ENCODE measurements at regions not wholly inside any gene's neighbourhood (a gene's known extent, or its start where the extent isn't known, plus 50 kb on each side); places are given as distances from the start of the nearest gene placed in this dataset.

DNA sequence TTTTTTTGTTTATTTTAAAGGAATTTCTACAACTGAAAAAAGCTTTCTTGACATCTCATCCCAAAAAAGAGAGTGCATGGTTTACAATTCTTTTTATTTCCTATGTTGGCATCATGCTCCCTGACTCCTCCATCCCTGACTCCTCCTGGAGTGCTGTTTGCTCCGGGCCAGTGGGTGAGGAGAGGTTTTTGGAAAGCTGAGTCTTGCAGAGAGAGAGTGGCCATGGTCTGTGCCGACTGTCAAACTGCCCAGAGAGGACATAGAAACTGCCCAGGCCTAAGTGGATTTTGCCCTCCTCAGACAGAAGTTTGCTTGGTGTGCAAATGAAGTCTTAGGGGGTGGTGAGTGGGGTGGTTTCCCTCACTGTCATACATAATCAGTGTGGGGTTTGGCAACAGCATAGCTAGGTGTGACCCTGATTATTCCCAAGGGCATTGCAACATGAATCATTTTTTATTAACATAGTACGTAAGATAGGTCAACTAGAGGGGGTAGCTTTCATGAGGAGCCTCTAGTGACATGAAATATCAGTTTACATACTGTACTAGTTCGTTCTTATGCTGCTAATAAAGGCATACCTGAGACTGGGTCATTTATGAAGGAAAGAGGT lies 179.8 kb upstream of the UBL3 start:
- peaks cover 0 to 3% (median 0%) of the 10 kb centered on the region in 7 donors for H3K27me3 ChIP-seq
- H3K36me3 ChIP-seq = no peaks in the 10 kb centered on the region
- ATAC-seq = no peak
- intact Hi-C loops (cut with DNase I) = no loop called here
- DNase-seq = no peak
- no peak overlapping the region for H3K27ac ChIP-seq
- no peaks in the 10 kb centered on the region for H3K9me3 ChIP-seq
- H3K4me1 ChIP-seq = peaks cover 0 to 13% (median 9%) of the 10 kb centered on the region in 9 donors
- TF ChIP-seq, protein P1, sequence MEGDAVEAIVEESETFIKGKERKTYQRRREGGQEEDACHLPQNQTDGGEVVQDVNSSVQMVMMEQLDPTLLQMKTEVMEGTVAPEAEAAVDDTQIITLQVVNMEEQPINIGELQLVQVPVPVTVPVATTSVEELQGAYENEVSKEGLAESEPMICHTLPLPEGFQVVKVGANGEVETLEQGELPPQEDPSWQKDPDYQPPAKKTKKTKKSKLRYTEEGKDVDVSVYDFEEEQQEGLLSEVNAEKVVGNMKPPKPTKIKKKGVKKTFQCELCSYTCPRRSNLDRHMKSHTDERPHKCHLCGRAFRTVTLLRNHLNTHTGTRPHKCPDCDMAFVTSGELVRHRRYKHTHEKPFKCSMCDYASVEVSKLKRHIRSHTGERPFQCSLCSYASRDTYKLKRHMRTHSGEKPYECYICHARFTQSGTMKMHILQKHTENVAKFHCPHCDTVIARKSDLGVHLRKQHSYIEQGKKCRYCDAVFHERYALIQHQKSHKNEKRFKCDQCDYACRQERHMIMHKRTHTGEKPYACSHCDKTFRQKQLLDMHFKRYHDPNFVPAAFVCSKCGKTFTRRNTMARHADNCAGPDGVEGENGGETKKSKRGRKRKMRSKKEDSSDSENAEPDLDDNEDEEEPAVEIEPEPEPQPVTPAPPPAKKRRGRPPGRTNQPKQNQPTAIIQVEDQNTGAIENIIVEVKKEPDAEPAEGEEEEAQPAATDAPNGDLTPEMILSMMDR (IDR thresholded peaks at IDR 0.05) = no peak
- H3K4me3 ChIP-seq = no peak overlapping the region
- 56 to 59% methylated on average over 4 of the region's 4 CpGs for WGBS, 2 donors

DNA sequence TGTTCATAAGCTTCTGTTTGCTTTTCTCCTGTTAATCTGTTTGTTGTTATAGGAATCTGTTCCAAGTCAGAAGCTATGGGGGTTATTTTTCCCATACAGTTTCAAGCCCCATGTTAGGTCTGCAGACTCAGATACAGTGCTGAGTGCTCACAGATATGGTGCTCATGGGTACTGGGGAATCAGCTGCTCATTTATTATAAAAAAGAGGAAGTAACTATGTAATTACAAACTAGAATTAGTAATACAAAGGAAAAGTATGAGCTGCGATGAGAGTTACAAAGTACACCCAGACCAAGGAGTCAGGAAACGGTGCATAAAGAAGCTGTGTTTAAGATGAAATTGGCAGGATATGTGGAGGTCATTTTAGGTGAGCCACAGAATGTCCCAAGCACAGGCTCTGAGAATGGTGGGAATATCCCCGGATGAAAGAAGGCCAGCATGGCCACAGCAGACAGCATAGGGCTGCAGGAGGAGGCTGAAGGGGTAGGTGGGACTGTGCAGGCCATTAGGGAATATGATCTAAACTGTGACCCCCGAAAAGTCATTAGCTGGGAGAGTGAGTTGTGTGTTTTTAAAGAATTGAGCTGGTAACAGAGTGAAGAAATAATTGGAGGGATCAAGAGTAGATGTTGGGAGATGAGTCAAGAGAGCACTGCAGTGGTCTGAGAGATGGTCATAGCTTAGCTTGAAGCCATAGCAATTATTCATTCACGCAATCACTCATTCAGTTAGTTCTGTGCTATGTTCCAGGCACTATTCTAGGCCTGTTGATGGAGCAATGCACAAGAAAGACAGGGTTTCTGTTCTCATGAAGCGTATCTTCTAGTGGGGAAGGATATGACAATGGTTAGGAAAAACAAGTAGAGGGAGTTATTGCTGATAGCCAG lies 177.4 kb upstream of the UBL3 start:
- H3K27ac ChIP-seq = no peak overlapping the region
- ATAC-seq (no peak), DNase-seq (no peak)
- WGBS, 2 donors = 80 to 85% methylated on average over 6 of the region's 6 CpGs
- intact Hi-C loops (cut with DNase I) = no loop called here
- H3K36me3 ChIP-seq = no peaks in the 10 kb centered on the region
- no peak overlapping the region for H3K4me3 ChIP-seq
- peaks cover 0 to 7% (median 0%) of the 10 kb centered on the region in 7 donors for H3K27me3 ChIP-seq
- H3K9me3 ChIP-seq = no peaks in the 10 kb centered on the region
- H3K4me1 ChIP-seq = no peaks in the 10 kb centered on the region
- TF ChIP-seq, protein P1 (IDR thresholded peaks at IDR 0.05) = no peak

DNA sequence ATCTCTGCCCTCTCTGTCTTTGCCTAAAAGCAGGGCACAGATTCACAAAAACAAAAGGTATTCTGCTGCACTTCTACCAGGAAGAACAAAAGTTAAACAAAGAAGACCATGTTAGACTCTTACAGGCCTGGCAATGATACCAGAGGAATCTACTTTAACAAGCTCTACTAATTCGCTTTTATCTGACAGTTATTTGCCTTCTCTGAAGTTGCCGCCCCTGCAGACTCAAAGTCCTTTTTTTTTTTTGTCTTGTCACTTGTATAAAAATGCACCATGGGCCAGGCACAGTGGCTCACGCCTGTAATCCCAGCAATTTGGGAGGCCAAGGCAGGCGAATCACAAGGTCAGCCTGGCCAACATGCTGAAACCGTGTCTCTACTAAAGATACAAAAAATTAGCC lies 176.5 kb upstream of the UBL3 start:
- Histone ChIP-seq H3K27me3 (peaks cover 0 to 7% (median 0%) of the 10 kb centered on the region in 7 donors), H3K4me1 (no peaks in the 10 kb centered on the region), H3K4me3 (no peak overlapping the region), H3K36me3 (no peaks in the 10 kb centered on the region), H3K27ac (no peak overlapping the region), H3K9me3 (no peaks in the 10 kb centered on the region)
- intact Hi-C loops (cut with DNase I) = no loop called here
- no peak for DNase-seq
- TF ChIP-seq, protein P1 (IDR thresholded peaks at IDR 0.05) = no peak
- no peak for ATAC-seq
- WGBS, 2 donors = 90 to 98% methylated on average over 5 of the region's 5 CpGs

DNA sequence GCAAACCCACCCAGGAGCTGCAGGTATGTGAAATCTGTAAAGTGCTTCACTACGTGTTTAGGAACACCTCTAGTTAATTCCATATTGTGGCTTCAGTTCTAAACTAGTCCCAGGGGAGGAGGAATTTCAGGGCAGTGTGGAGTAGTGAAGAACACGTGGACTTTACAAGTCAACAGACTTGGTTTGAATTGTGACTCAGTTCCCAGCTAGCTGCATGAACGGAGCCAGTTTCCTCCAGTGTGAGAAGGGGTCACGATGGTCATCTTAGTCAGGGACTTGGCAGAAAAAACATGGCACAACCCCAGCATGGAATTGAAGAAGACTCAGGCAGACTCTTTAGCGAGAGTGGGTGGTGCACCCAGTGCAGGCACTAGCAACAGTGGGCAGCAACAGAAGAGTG lies 175.7 kb upstream of the UBL3 start:
- no peak for DNase-seq
- H3K27me3 ChIP-seq = peaks cover 0 to 10% (median 0%) of the 10 kb centered on the region in 7 donors
- no peaks in the 10 kb centered on the region for H3K9me3 ChIP-seq
- H3K27ac ChIP-seq = no peak overlapping the region
- intact Hi-C loops (cut with DNase I) = no loop called here
- ATAC-seq = no peak
- H3K4me1 ChIP-seq = no peaks in the 10 kb centered on the region
- WGBS, 2 donors = 75 to 78% methylated on average over 5 of the region's 5 CpGs
- TF ChIP-seq, protein P1 (IDR thresholded peaks at IDR 0.05) = no peak
- H3K4me3 ChIP-seq = no peak overlapping the region
- no peaks in the 10 kb centered on the region for H3K36me3 ChIP-seq
